NCI-H526 treated with DMSO at 0.1 percent for 48 hours (cell line): ENCODE measurements at regions not wholly inside any gene's neighbourhood (a gene's known extent, or its start where the extent isn't known, plus 50 kb on each side); places are given as distances from the start of the nearest gene placed in this dataset.

Experiments
- DNase-seq: peaks from one replicate; lab custom pipeline; 2025; lab: John Stamatoyannopoulos, UW

DNA sequence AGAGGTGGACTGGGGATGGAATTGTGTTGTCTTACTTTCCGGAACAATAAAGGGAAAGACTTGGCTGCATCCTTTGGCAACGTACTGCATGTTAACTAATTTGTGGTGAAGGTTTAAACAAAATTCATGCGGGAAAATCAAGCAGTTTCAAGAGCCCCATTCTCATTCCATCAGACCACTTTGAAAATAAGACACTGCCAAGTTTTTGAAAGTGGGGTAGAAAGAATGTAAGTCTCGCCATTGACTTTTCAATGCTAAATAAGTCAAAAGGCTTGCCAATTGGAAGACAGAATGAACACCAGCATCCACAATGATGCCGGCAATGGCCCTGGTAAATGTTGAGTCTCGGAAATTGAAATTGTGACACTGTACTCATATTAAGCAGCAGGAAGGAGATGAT lies 322.0 kb downstream of the RND3 start:
- no peak for DNase-seq

DNA sequence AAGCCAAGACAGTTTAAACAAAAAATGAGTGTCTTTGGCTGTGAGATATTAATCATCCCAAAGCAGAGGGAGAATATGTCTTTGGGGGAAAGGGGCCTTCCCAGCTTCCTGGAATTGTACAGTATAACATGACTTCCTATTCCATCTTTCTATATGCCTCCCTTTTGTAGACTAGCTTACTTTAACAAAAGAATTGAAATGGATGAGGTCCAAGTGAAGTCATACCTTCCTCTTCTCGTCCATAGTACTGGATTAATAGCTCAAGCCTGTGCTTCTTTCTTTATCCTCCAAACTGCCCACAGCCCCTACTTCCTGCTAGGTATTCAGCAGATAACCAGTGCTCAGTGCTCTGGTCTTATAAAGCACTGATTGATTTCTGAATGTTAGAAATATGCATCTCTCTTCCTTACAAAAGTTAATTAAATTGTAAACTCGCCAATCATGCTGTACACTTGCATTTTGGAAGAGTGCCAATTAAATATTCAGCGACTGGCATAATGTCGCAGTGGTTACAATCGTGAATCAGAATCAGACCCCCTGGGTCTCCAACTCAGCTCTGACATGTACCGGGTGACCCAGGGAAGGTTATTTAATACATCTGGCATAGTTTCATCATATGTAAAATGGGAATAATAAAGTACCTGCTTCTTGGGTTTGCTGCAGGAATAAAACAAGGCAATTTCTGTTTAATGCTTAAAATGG lies 325.1 kb downstream of the RND3 start:
- no peak for DNase-seq

- DNase-seq: no peak
Observed at GRCh38 chr2:150160058-150160457, 327.4 kb downstream of the RND3 start.

- no peak for DNase-seq
Observed at GRCh38 chr2:150159300-150159699, 328.2 kb downstream of the RND3 start.

DNA sequence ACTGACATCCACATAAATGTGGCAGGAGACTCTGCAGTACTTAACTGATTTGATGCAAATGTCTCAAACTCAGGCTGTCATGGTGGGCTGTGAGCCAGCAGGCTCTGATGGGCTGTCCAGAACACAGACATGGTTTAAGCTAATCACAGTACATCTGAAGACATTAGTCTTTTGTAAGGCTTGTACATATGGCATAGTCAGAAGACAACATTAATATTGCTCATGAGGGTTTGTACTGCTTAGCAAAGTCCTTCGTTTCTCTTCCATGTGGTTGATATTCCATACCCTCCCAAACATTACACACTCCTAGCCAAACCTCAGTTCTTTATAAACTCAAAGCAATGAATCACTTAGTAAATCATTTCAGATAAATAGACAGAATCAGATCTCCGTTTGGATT lies 330.6 kb downstream of the RND3 start:
- no peak for DNase-seq

GRCh38 chr2:150156415-150156814 lies 331.1 kb downstream of the RND3 start:
- no peak for DNase-seq

DNA sequence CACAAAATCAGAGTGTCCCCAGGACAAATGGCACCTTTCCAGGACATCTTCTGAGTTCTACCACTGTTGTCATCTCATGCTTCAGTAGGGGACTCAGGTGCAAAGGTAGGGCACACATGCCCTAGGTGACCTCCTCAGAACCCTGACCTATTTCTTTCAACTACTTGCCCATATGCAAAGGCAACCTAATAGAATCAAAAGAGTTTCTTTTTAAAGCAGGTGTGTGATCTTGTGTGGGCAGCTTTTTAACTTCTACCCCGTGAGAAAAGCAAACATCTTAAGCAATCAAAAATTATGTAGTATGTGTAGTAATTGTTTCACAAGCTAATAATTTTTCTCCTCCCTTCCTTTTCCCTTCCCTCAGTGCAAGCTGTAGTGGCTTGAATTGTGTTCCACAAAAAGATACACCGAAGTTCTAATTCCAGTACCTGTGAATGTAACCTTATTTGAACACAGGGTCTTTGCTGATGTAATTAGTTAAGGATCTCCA lies 333.1 kb downstream of the RND3 start:
- no peak for DNase-seq

DNA sequence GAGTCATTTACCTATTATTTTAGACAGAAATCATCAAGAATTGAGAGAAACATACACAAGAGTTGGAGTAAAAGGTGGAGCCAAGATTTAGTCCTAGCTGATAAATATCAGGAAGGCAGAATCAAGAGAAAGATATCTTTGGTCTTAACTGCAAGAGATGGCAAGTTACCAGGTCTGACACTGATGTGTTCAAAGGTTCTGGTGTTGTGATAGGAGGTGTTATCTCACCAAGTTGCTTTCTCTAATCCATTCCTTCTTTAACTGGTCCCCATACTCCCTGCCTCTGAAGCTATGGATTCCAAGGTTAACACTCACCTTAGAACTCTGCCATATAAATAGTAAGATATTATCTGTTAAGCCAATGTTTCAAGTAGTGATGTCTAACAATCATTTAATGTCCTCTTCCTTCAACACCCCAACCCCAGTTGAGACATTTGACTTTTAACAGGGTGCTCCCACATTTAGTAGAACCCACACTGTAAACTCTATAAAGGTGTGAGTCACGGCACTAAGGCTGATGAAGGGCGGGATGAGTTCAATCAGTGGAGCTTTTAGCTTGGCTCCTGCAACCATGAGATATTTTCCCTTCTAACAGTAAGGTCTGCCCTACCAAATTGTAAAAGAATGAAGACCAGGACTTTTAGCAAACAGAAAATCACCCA lies 333.7 kb downstream of the RND3 start:
- DNase-seq: no peak

GRCh38 chr2:150152230-150152629 lies 335.2 kb downstream of the RND3 start:
- DNase-seq: no peak

- no peak for DNase-seq
Observed at GRCh38 chr2:150150144-150150543, 337.3 kb downstream of the RND3 start.

GRCh38 chr2:150147889-150148683 lies 339.4 kb downstream of the RND3 start:
- DNase-seq: no peak

DNA sequence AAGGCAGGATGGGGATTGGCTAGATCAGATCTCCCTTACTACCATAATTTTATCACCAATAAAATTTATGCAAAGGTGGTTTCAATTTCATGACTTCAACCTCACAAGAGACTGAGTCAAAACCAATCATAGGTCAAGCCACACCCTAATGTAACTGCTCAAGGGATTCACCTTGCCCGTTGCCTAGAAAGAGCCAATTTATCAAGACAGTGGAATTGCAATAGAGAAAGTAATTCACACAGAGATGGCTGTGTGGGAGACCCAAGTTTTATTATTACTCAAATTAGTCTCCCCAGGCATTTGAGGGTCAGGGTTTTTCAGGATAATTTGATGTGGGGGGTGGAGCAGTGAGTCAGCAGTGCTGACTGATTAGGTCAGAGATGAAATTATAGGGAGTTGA lies 340.6 kb downstream of the RND3 start:
- DNase-seq: no peak

- DNase-seq: no peak
Observed at GRCh38 chr2:150145299-150145692, 342.2 kb downstream of the RND3 start.

DNA sequence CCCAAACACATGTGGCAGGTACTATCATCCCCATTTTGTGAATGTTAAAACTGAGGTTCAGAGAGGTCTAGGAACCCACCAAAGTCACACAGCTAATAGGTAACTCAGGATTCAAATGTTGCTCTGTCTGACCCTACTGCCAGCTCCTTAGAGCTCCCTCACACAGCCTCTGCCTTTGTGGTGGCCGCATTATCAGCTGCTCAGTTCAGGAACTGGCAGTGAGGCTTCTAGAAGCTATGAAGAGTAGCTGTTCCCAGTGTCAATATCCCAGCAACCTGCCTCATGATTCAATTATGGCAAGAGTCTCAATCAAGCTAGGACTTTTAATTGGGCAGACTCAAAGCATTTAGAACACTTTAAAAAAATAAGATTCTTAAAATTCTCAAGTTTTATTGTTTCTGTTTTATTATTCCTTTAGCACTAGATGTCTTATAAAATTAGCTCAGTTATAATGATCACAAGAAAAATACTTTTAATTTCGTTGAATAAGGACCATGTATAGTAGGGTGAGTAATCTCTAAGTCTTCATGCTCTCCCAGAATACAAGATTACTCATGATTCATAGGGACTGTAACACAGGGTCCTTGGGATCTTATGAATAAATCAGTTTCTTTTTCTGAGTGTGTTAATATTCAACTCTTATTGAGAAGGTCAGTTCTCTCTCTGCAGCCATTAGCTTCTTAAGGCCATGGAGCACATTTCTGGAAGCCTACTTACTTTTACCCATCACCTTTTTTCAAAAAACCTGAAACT lies 342.7 kb downstream of the RND3 start:
- no peak for DNase-seq

- no peak for DNase-seq
Observed at GRCh38 chr2:150143087-150143536, 344.4 kb downstream of the RND3 start.

- DNase-seq: no peak
Observed at GRCh38 chr2:150142561-150142960, 344.9 kb downstream of the RND3 start.

GRCh38 chr2:150141226-150142001 lies 346.1 kb downstream of the RND3 start:
- peak; percentile 78 for DNase-seq

GRCh38 chr2:150140777-150141176 lies 346.7 kb downstream of the RND3 start:
- DNase-seq: no peak

GRCh38 chr2:150138587-150138986 lies 348.9 kb downstream of the RND3 start:
- no peak for DNase-seq

GRCh38 chr2:150137338-150138069 lies 350.0 kb downstream of the RND3 start:
- DNase-seq: no peak

GRCh38 chr2:150136893-150137292 lies 350.6 kb downstream of the RND3 start:
- no peak for DNase-seq
